ENCODE measurements at regions not wholly inside any gene's neighbourhood (a gene's known extent, or its start where the extent isn't known, plus 50 kb on each side); places are given as distances from the start of the nearest gene placed in this dataset.

DNA sequence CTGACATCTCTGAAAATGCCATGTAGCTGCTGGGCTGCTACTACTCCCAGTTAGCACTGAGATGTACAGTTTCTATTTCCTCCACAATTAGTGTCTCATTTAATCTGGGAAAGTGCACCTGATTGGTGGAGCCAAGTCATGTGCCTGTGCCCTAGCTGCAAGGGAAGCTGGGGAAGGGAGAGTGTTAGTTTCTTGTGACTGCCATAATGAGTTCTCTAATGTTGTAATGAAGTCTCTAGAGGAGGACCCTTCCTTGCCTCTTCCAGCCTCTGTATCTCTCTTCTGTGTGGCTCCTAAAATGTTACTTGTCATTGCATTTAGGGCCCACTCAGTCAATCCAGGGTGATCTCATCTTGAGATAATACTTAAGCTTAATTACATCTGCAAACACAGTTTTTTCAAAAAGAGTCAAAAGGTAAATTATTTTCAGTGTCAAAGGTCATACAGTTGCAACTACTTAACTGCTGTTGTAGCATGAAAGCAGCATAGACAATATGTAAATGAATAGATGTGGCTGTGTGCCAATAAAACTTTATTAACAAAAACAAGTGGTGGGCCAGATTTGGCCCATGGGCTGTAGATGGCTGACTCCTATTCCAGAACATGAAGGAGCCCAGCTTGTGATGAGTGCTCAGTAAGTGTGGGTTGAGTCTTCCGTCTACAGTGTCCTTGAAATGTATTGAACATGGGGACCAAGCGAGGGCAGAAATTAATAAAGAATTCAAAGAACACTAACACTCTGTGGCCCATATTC lies 137.2 kb upstream of the MAP1LC3B2 start:
- Histone ChIP-seq H3K27me3 (no peaks in the 10 kb centered on the region), H3K9me3 (peaks cover 0 to 4% of the 10 kb centered on the region in 2 donors), H3K36me3 (no peaks in the 10 kb centered on the region), H3K27ac (no peak overlapping the region), H3K4me3 (no peak overlapping the region), H3K4me1 (no peaks in the 10 kb centered on the region)
- no peak for TF ChIP-seq CTCF (IDR thresholded peaks at IDR 0.05)
- ATAC-seq: no peak
- no peak for DNase-seq
- intact Hi-C loops (cut with DNase I): no loop called here

DNA sequence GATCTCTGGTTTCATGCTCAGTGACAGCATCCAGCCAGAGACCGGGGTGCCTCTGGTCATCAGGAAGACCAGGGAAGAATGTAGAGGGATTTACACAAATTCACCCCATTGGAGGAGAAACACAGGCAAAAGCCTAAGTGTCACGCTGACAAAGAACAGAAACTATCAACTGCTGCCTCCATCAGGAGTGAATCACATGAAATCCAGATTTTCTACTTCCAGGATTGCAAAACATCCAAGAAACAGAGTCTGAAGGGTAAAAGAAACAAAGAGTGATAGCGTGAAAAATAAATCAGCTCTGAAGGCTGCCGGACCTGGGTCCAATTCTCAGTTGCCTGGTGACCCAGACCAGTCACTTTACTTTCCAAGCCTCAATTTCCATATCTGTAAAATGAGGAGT lies 136.1 kb upstream of the MAP1LC3B2 start:
- H3K36me3 ChIP-seq: no peaks in the 10 kb centered on the region
- ATAC-seq (peak; percentile 13), DNase-seq (peak in 1 of 4 donors; percentile 65)
- H3K9me3 ChIP-seq: peaks cover 0 to 4% of the 10 kb centered on the region in 2 donors
- no peak for TF ChIP-seq CTCF (IDR thresholded peaks at IDR 0.05)
- intact Hi-C loops (cut with DNase I): no loop called here
- H3K27me3 ChIP-seq: no peaks in the 10 kb centered on the region
- no peak overlapping the region for H3K4me3 ChIP-seq
- no peak overlapping the region for H3K27ac ChIP-seq
- no peaks in the 10 kb centered on the region for H3K4me1 ChIP-seq

GRCh38 chr12:116425256-116426193 lies 133.7 kb upstream of the MAP1LC3B2 start:
- intact Hi-C loops (cut with DNase I): no loop called here
- ATAC-seq: no peak
- DNase-seq: no peak
- H3K4me1 ChIP-seq: peaks cover 0 to 4% of the 10 kb centered on the region in 2 donors
- no peak for TF ChIP-seq CTCF (IDR thresholded peaks at IDR 0.05)
- no peaks in the 10 kb centered on the region for H3K36me3 ChIP-seq
- no peak overlapping the region for H3K27ac ChIP-seq
- no peak overlapping the region for H3K4me3 ChIP-seq
- H3K9me3 ChIP-seq: peaks cover 0 to 4% of the 10 kb centered on the region in 2 donors
- H3K27me3 ChIP-seq: no peaks in the 10 kb centered on the region

- Histone ChIP-seq H3K9me3 (peaks cover 0 to 4% of the 10 kb centered on the region in 2 donors), H3K27ac (no peak overlapping the region), H3K36me3 (no peaks in the 10 kb centered on the region), H3K27me3 (no peaks in the 10 kb centered on the region), H3K4me1 (peaks cover 0 to 4% of the 10 kb centered on the region in 2 donors), H3K4me3 (no peak overlapping the region)
- peak; percentile 77 for ATAC-seq
- intact Hi-C loops (cut with DNase I): no loop called here
- TF ChIP-seq CTCF (IDR thresholded peaks at IDR 0.05): no peak
- DNase-seq: peak in 1 of 4 donors; percentile 43
Measured at GRCh38 chr12:116426391-116427136, 132.6 kb upstream of the MAP1LC3B2 start.
